Stimulated activated CD8-positive, alpha-beta memory T cell treated with anti-CD3 and anti-CD28 coated beads, Interleukin-7, amount 100 ng/mL, for 1 hour (primary cell): ENCODE measurements at regions not wholly inside any gene's neighbourhood (a gene's known extent, or its start where the extent isn't known, plus 50 kb on each side); places are given as distances from the start of the nearest gene placed in this dataset.

ENCODE experiments used
- DNase-seq, 2 donors: peaks; one replicate each; pipeline ENCODE4 v3.0.0-alpha.2; 2020; ENCODE audit warnings: low read depth in 2 of 2

- no peak for DNase-seq
Observed at GRCh38 chr7:113460067-113460466, 341.7 kb upstream of the SMIM30 start.

GRCh38 chr7:113456533-113456932 is 338.2 kb upstream of the SMIM30 start:
- DNase-seq = no peak

GRCh38 chr7:113454597-113455169 is 336.3 kb upstream of the SMIM30 start:
- no peak for DNase-seq

GRCh38 chr7:113452245-113452644 is 333.9 kb upstream of the SMIM30 start:
- no peak for DNase-seq

- DNase-seq = no peak
Observed at GRCh38 chr7:113446791-113447190, 328.4 kb upstream of the SMIM30 start.

GRCh38 chr7:113446391-113446790 is 328.0 kb upstream of the SMIM30 start:
- DNase-seq = no peak

GRCh38 chr7:113444261-113444660 is 325.9 kb upstream of the SMIM30 start:
- no peak for DNase-seq

- no peak for DNase-seq
Observed at GRCh38 chr7:113440173-113440572, 321.8 kb upstream of the SMIM30 start.

- no peak for DNase-seq
Observed at GRCh38 chr7:113431406-113431805, 313.1 kb upstream of the SMIM30 start.

- no peak for DNase-seq
Observed at GRCh38 chr7:113424185-113424817, 305.9 kb upstream of the SMIM30 start.

GRCh38 chr7:113421696-113422330 is 303.5 kb upstream of the SMIM30 start:
- DNase-seq = peak; percentile 24 to 46

GRCh38 chr7:113414401-113415035 is 296.2 kb upstream of the SMIM30 start:
- DNase-seq = no peak

- no peak for DNase-seq
Observed at GRCh38 chr7:113412410-113412809, 294.1 kb upstream of the SMIM30 start.

- DNase-seq = no peak
Observed at GRCh38 chr7:113410796-113411195, 292.4 kb upstream of the SMIM30 start.

GRCh38 chr7:113408999-113409398 is 290.6 kb upstream of the SMIM30 start:
- DNase-seq = no peak

- no peak for DNase-seq
Observed at GRCh38 chr7:113405296-113406056, 287.1 kb upstream of the SMIM30 start.

- no peak for DNase-seq
Observed at GRCh38 chr7:113404245-113404644, 285.9 kb upstream of the SMIM30 start.

GRCh38 chr7:113402482-113402881 is 284.1 kb upstream of the SMIM30 start:
- DNase-seq = no peak

GRCh38 chr7:113402005-113402404 is 283.7 kb upstream of the SMIM30 start:
- DNase-seq = no peak

GRCh38 chr7:113394856-113395255 is 276.5 kb upstream of the SMIM30 start:
- DNase-seq = no peak

- no peak for DNase-seq
Observed at GRCh38 chr7:113392841-113393540, 274.6 kb upstream of the SMIM30 start.

GRCh38 chr7:113392421-113392820 is 274.1 kb upstream of the SMIM30 start:
- no peak for DNase-seq
